ENCODE measurements at regions not wholly inside any gene's neighbourhood (a gene's known extent, or its start where the extent isn't known, plus 50 kb on each side); places are given as distances from the start of the nearest gene placed in this dataset.
"Not testable (repeated sequence)": the region's sequence is repeated elsewhere in the genome, so short reads cannot be mapped to it uniquely, and the experiment has no call there.

DNA sequence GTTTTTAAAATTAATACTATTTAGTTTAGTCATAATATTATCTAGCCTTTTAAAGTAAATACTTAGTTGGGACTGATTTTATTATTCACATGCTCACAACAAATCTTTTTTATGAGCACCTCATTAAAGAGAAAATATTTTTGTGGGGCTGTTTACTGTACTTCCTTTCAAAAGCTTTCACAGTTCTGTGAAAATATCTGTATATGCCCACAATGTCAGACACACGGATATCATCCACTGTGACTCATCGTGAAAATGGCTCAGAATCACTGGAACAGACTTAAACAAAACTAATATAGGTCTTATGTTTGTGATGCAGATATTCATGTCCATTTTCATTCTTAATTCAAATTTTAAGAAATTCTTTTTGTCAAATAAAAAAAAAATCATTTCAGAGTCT, 305.2 kb downstream of the RAB38 start:
- no peak for DNase-seq

DNA sequence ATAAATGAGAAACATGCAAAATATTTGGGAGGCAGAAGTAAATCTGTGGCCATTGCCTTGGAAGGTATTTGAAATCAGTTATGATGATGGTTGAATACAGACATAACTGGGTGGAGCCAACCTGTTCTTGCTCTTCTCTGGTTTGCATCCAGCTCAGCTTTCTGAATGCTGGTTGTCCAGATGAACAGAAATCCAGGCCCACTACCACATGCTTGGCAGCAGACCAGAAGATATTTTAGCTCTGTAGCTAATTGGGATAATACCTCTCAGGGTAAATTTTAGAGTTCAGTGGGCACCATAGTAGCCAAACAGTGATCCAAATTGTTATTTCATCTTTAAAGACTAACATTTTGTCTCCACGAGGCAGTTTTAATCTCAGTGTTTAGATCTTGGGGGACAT, 308.3 kb downstream of the RAB38 start:
- DNase-seq = no peak

DNA sequence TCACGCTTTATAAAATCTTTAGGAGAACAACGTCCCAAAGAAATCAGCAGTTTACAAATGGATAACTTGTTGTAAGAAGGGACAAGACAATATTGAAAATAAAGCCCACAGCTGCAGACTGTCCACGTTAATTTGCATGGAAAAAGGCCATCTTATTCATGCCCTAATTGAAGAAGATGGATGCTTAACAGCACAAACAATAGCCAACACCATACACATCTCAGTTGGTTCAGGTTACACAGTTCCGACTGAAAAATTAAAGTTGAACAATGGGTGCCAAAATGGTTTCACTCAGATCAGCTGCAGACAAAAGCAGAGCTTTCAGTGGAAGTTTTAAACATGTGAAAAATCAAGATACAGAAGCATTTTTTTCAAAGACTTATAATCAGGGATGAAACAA, 314.2 kb downstream of the RAB38 start:
- DNase-seq = no peak

DNA sequence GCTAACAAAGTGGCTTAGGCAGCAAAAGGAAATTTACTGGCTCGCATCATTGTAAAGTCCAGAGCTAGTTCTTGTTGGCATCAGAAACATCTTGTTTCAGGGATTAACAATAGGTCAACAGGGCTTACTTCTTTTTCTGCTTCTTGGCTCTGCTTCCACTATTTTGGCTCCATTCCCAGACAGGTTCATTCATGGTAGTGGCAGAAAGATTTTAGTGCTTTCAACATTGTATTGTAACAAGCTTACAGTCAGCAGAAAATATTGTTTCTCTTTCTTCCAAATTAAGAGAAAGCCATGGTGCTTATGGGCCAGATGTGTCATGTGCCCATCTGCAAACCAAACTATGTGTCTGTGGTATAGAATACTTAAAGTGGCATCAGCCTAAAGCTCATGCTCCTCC, 315.6 kb downstream of the RAB38 start:
- DNase-seq = no peak

DNA sequence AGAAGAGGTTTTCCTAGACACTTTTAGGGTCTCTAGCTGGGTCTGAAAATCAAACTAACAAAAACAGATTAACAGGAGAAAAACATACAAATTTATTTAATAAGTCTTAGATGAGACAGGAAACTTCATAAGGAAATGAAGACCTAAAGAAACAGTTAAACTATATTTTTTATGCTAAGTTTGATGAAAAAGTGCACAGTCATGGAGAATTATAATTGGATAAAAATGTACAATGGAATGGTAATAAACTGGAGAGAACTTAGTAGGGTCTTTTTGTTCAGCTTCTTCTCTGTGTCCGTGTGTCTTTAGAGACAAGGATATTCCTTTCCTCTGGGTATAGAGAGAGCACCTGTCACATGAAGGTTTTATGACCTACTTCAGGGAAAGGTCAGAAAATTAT, 323.4 kb downstream of the RAB38 start:
- no peak for DNase-seq

DNA sequence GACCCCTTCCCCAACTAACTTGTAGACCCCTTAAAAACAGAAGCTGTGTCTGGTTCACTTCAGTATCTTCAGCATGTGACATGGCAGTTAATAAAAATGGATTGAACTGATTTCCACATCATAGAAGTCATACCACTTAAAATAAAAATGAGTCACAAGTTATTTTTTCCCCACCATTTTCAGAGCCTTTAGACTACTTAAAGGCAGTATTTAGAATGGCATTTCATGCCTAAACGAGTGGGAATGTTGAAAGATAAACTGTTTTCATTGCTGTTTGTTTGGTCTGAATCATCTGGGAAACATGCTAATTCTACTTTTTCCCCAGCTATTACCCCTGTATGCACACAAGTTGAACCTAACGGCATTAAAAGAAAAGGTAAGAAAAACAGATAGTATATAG, 324.0 kb downstream of the RAB38 start:
- peak; percentile 64 for DNase-seq

DNA sequence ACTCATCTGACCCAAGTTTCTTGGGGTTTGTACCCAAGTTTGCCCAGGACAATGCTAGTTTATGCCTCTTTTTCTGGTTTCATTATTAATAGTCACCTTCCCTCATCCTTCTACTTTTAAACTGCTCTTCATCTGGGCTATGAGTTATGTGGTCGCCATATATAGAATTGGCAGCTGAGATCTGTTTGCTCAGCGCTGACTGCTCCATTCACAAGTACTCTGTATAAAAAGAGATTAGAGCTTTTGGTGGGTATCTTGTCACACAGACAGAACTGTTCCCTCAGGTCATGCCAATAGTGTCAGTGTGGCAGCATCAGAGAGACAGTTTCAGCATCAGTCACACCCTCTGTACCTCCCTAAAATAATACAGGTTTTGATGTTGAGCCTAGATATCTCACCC, 326.0 kb downstream of the RAB38 start:
- no peak for DNase-seq

DNA sequence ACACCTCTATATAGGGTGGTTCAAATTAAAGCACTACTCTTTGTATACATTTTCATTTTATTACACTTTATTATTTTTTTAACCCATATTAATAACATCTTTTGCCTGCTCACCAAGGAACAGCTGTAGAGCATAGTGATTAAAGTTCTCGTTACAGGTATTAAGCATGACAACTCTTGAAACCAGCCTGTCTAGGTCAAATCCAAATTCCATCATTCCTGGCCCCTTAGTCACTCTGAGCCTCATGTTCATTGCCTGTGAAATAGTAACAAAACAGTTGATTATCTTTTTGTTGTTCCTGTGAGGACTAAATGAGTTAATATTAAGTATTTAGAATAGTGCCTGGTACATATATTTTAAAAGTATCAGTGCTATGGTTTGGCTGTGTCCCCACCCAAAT, 334.5 kb downstream of the RAB38 start:
- DNase-seq = no peak

DNA sequence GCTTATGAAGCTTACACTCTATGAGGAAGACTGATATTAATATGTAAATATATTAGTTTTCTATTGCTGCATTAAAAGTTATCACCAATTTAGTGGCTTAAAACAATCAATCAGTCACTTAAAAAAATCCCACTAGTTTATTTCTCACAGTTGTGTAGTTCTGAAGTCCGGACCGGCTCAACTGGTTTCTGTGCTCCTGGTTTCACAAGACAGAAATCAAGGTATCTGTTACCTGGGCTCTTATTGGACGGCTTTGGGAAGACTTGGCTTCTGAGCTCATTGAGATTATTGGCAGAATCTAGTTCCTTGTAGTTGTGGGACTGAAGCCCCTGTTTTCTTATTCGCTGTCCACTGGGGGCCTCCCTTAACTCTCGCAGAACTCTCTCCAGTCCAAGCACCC, 343.0 kb downstream of the RAB38 start:
- no peak for DNase-seq

DNA sequence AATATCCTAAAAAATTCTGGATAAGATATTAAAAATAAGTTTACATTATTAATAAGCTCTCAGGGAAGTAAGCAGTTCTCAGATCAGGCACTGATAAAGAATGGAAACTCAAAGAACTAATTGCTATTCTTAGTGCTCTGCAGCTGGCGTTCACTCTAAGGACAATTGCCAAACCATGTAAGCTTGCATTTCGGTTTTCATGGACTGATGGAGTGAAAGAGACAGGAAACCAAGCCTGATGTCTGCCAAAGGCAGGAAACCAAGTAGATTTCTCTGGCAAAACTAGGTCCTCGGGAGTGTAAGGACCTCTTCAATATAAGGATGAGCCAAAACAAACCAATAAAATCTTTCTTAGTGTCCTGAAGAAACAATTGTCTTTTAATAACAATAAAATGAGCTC, 355.2 kb downstream of the RAB38 start:
- no peak for DNase-seq

DNA sequence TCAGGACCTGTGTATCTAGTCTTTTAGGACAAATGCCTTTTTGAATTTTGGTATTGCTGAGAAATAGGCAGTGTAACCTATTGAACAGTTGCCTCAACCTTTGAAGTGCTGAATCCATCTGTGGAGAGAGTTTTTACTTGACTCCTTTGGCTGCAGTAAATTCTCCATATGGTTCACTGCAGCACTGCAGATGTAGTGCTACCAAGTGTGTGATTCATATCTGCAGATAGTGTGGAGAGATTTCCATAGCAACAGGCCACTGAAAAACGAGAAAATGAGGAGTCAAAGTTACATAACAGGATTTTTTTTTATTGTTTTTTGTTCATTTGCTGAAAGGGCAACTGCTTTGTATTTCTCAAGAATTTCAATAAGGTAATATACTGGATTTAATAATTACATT, 356.1 kb downstream of the RAB38 start:
- DNase-seq = peak; percentile 1

DNA sequence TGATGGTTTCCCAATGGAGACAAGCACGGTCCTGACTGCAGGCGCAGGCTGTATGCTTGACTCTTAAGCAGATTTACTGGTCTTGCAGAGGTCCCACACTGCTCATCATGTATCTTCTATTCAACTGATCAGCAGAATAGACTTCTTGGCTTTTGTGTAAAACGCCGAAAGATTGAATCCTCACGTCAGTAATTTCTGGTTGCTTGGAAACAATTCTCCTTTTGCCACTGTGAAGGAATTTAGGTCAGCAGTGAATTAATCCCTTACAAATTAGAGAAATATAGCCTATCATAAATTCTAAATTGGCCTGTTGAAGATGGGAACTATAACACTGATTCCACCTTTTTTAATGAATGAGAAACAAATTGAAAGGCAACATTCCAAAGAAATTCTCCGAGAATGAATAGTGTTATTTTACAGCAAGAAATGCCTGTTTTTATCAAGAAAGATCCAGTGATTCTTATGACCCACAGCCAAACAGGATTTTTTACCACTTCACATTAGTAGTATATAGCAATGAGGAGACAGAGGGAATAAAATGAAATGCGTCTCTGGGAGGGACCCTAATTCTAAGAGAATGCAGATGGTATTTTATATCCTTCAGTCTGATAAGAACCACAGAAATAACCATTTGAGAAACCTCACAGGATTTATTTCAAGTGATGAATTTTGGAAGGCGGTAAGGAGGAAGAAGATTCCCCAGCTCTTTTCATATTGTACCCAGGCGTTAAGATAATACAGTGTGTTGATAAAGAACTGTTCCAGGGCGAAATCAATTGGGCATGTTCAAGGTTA, 362.5 kb downstream of the RAB38 start:
- no peak for DNase-seq

DNA sequence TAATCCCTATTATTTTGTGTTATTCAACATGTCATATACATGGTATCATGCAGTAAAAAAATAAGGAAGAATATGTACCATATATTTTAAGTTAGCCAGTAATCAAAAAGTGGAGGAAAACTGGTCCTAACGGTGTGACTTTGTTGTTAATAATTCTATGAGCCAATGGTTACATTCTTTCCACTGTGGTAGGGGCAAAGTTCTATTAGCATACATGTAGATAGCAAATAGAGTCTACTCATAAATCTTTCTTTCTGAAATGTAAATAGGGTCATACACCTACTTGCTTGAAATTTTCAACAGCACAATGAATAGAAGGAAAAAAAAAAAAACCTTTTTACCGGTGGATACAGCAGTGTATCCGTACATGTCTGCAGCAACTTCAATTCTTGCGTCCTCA, 364.8 kb downstream of the RAB38 start:
- no peak for DNase-seq

DNA sequence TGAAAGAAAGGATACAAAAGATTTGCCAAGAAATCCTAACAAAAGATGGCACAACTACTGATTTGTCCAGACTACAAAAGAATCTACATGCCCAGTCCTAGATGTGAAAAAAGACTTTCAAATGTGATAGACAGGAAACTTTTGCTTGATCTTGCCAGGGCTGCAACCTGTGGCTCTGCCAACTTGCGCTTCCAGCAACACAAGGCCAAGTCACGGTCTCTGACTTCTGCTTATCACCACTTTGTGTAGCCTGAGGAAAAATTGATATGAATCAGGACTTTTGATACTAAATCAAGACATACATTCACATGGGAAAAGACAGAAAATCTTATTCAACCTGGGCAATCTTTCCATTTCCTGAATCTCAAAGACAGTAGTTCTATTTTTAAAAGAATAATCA, 366.0 kb downstream of the RAB38 start:
- DNase-seq = no peak

DNA sequence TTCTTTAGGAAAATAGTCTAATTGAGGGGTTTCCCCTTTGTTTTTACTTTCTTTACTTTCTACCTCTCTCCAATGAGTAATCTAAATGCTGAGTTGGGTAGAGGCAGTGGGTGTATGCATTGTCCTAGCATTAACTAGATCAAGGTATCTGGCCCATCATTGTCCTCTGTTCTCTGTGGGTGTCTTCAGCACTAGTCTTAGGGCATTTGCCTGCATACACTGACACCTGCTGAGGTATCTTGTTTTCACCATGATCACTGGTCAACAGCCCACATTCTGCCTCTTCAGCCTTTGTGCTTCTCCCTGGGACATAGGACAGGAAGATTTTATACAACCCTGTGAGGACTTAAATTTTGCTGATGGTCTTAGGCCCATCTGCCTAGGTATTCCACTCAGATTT, 371.1 kb downstream of the RAB38 start:
- DNase-seq = no peak

DNA sequence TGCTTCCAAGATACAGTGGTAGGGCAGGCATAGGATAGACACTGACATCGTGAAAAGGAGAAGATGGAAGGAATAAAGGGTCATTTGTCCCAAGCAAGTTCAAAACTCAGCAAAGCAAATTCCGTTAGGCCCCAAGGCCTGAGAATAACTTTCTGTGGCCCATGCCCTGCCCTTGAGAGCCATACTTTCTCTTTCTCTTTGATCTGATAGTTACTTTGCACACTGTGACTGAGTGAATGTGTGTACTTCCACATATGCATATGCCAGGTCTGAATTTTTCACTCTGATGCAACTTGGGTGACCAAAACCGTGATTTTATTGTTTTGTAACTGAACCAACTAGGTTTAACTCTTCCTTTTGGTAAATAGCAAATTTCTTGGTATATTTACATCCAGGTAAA, 371.5 kb downstream of the RAB38 start:
- DNase-seq = no peak

DNA sequence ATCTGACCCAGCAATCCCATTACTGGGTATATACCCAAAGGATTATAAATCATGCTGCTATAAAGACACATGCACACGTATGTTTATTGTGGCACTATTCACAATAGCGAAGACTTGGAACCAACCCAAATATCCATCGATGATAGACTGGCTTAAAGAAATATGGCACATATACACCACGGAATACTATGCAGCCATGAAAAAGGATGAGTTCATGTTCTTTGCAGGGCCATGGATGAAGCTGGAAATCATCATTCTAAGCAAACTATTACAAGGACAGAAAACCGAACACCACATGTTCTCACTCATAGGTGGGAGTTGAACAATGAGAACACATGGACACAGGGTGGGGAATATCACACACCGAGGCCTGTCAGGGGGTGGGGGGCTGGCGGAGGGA, 390.4 kb downstream of the RAB38 start:
- DNase-seq = not testable (repeated sequence)

DNA sequence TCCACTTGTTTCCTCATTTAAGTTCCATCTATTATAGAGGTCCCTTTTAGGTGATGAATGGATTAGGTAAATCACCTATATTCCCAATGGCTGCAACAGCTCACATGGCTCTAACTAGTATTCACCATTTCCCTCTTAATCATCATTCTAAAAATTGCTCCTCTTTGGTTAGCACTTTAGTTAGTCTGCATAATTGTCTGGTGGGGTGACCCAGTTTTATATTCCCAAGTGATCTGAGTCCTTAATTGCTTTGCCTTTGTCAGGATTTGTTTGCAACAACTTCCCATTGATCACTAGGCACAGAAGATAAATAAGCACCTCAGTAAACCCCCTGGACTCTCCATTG, 395.2 kb downstream of the RAB38 start:
- DNase-seq = no peak

DNA sequence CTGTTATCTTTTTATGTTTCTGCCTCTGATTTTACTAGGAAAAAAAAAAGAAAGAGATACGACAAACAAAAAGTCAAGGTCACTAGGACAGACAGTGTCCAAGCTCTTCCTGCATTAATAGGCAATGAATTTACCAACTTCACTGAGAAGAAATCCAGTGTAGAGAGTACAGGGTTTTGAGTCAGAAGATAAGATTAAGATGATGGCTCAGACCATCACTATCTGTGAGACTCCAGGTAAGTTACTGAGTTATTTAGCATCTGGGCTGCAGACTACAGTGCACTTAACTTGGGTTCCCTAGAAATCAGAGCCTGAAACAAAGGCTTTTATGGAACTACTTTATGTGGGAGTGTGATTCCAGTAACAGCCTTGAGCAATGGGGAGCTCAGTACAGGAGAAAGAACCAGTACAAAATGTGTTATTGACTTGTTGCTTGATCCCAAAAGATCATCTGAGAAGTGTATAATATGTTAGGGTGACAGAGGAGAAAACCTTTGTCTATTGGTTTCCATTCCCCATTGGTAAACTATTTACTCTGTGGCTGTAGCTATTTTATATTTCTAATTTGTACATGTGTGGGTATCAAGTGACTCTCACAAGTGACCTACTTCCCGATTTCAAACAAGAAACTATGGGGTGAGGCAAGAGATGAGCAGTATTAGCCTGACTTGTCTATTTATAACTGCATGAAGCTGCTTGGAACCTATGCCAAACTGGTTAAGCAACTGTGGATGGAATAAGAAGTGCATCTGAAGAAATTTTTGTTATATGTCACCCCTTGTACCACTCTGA, 395.8 kb downstream of the RAB38 start:
- no peak for DNase-seq

DNA sequence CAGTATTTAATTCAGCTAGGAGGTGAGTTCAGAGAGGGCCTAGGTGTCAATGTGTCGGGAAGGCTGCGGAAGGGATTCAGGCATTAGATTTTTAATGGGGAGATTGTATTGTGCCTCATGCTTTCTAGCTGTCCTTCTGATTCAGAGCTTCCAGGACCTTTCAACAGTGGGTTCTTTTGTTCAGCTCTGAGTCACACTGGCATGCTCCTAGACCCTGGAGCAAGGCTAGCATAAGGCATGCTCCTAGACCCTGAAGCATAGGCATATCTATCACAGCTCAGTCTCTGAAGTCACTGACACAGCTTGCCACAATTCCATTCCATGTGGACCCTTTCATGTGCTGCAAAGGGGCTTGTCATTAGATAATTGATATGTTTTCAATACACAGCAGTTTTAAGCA, 396.9 kb downstream of the RAB38 start:
- no peak for DNase-seq

DNA sequence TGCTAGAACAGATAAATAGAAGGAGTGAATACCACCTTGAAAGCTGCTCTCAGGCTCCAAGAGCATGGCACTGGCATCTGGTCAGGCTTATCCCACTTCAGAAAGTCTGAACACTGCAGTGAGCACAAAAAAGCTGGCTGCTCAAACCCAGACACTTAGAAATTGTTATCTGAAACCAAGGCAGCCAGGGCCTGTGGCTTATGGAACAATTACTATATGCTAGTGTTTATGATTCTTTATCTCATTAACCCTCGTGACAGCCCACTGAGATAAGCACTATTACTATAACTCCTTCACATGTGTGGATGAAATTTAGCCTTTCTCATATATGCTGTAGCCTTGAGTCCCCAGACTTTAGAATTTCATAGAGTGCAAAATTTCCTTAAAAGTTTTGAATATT, 400.2 kb downstream of the RAB38 start:
- DNase-seq = no peak

DNA sequence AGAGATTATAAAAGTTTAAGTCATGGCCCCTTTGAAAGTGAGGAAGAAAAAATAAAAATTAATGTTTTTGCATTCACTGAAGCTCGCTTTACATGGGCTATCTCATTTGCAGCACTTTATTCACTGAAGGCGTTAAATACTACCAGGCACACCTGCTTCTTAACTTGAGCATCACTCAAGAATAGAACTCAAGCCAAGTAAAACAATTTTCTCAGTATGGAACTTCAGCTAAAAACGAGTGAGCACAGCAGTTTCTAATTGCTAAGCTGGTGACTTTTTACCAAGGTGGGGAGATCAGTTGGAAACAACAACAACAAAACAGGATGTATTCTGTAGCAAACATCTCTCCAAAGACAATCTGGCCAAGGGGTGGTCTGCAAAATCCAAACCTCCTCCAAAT, 405.6 kb downstream of the RAB38 start:
- DNase-seq = no peak

DNA sequence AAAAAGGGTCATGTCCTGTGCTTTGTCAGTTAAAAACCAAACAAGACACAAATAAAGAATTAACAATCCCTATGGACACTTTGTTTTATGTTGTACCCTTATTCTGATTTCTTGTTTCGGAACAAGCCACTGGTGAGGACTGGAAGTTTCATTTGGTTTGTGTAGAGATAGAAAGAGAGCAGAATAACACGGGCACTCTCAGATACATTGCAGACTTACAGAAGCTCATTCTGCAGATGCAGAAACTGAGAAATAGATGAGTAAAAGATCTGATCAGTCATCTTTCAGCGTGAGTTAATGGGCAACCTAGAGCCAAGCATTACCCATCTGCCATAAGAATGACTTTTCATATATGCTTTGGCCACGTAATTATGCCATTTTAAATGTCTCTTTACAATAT, 407.6 kb downstream of the RAB38 start:
- no peak for DNase-seq

DNA sequence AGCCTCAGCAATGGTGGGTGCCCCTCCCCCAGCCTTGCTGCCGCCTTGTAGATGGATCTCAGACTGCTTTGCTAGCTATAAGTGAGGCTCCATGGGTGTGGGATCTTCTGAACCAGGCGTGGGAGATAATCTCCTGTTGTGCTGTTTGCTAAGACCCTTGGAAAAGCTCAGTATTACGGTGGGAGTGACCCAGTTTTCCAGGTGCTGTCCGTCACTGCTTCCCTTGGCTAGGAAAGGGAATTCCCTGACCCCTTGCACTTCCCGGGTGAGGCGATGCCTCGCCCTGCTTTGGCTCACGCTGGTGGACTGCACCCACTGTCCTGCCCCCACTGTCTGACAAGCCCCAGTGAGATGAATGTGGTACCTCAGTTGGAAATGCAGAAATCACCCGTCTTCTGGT, 411.2 kb downstream of the RAB38 start:
- not testable (repeated sequence) for DNase-seq

DNA sequence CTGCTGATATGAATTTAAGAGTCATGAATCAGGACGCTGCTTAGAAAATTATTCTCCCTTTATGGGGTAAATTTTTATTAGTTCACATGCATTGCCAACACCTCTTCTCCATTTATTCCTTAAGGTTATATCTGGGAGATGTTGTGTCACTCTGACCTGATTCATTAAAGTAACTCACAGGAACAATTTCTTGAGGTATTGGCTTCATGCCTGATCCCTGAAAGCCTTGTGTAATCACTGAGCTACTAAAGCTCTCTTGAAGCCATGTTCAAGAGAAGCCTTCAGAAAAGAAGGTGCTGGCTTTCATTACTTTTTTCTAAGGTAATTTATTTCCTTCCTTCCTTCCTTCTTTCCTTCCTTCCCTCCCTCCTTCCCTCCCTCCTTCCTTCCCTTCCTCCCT, 420.6 kb downstream of the RAB38 start:
- DNase-seq = no peak
